DND-41 (cell line): ENCODE measurements at regions not wholly inside any gene's neighbourhood (a gene's known extent, or its start where the extent isn't known, plus 50 kb on each side); places are given as distances from the start of the nearest gene placed in this dataset.

ENCODE experiments used
- ATAC-seq: fragments of 200-7000 bp; cut with Tn5 transposase; 3 replicates; pipeline ENCODE4 v1.9.1; 2021; ENCODE audit warnings: low read depth; ENCODE audit not compliant: insufficient read depth
- DNase-seq: peaks from one replicate; pipeline ENCODE4 v3.0.0-alpha.2; 2020
- H2AFZ ChIP-seq: 2 replicates; pipeline ENCODE4 v1.6.0; 2012; ENCODE audit warnings: low read depth, low read length
- H3K27ac ChIP-seq: 2 replicates; pipeline ENCODE4 v1.5.1; 2012; ENCODE audit warnings: low read length, inconsistent platforms
- H3K27me3 ChIP-seq: fragments of 200-600 bp; sonication (generic); 2 replicates; pipeline ENCODE4 v1.6.0; 2012; ENCODE audit warnings: low read length, mild to moderate bottlenecking, inconsistent platforms; ENCODE audit not compliant: insufficient read depth, poor library complexity
- H3K36me3 ChIP-seq: 2 replicates; pipeline ENCODE4 v1.5.1; 2012; ENCODE audit warnings: low read length, inconsistent platforms; ENCODE audit not compliant: insufficient read depth
- H3K4me1 ChIP-seq: 2 replicates; pipeline ENCODE4 v1.5.1; 2012; ENCODE audit warnings: mild to moderate bottlenecking, low read length; ENCODE audit not compliant: insufficient read depth
- H3K4me2 ChIP-seq: 2 replicates; pipeline ENCODE4 v1.6.0; 2012; ENCODE audit warnings: mild to moderate bottlenecking, moderate library complexity, low read length, inconsistent platforms; ENCODE audit not compliant: insufficient read depth
- H3K4me3 ChIP-seq, 2 experiments: fragments of 200-600 bp in 1 of 2; shearing (Covaris generic) in 1 of 2; 2 replicates each; pipeline ENCODE4 v1.5.1; 2012 to 2016; ENCODE audit warnings: inconsistent platforms in 2 of 2, low read length in 2 of 2, mild to moderate bottlenecking in 2 of 2, low read depth in 1 of 2, moderate library complexity in 1 of 2
- H3K79me2 ChIP-seq: 2 replicates; pipeline ENCODE4 v1.6.0; 2012; ENCODE audit warnings: low read length, inconsistent platforms; ENCODE audit not compliant: insufficient read depth
- H3K9ac ChIP-seq: 2 replicates; pipeline ENCODE4 v1.6.0; 2012; ENCODE audit warnings: low read depth, mild to moderate bottlenecking, inconsistent platforms, low read length, moderate library complexity
- H3K9me3 ChIP-seq: 2 replicates; pipeline ENCODE4 v1.5.1; 2012; ENCODE audit warnings: low read length, moderate library complexity, mild to moderate bottlenecking, inconsistent platforms; ENCODE audit not compliant: insufficient read depth, severe bottlenecking
- H4K20me1 ChIP-seq: 2 replicates; pipeline ENCODE4 v1.6.0; 2012; ENCODE audit warnings: low read length; ENCODE audit not compliant: insufficient read depth
- CTCF ChIP-seq: IDR thresholded peaks from 2 replicates; pipeline ENCODE4 v1.5.1; 2012; ENCODE audit warnings: borderline replicate concordance, low read length, moderate library complexity, mild to moderate bottlenecking; ENCODE audit not compliant: poor library complexity, severe bottlenecking; ENCODE audit errors: extremely low read depth
- EZH2 ChIP-seq: IDR thresholded peaks from 3 replicates; pipeline ENCODE4 v1.6.1; 2012; ENCODE audit warnings: borderline replicate concordance, low read depth, mild to moderate bottlenecking, moderate library complexity, low read length, inconsistent platforms; ENCODE audit not compliant: severe bottlenecking

GRCh38 chr4:38590046-38590445, 74.0 kb upstream of the KLF3 start:
- no peak overlapping the region for H3K4me3 ChIP-seq
- H2AFZ ChIP-seq, result no peak overlapping the region
- ATAC-seq, result no peak
- no peak for TF ChIP-seq EZH2
- no peak for TF ChIP-seq CTCF
- no peak overlapping the region for H3K4me2 ChIP-seq
- DNase-seq, result no peak
- no peaks in the 10 kb centered on the region for H3K27me3 ChIP-seq
- no peak overlapping the region for H3K9ac ChIP-seq
- H4K20me1 ChIP-seq, result no peaks in the 10 kb centered on the region
- H3K27ac ChIP-seq, result no peak overlapping the region
- H3K79me2 ChIP-seq, result no peaks in the 10 kb centered on the region
- H3K9me3 ChIP-seq, result no peaks in the 10 kb centered on the region
- H3K36me3 ChIP-seq, result no peaks in the 10 kb centered on the region
- no peaks in the 10 kb centered on the region for H3K4me1 ChIP-seq

DNA sequence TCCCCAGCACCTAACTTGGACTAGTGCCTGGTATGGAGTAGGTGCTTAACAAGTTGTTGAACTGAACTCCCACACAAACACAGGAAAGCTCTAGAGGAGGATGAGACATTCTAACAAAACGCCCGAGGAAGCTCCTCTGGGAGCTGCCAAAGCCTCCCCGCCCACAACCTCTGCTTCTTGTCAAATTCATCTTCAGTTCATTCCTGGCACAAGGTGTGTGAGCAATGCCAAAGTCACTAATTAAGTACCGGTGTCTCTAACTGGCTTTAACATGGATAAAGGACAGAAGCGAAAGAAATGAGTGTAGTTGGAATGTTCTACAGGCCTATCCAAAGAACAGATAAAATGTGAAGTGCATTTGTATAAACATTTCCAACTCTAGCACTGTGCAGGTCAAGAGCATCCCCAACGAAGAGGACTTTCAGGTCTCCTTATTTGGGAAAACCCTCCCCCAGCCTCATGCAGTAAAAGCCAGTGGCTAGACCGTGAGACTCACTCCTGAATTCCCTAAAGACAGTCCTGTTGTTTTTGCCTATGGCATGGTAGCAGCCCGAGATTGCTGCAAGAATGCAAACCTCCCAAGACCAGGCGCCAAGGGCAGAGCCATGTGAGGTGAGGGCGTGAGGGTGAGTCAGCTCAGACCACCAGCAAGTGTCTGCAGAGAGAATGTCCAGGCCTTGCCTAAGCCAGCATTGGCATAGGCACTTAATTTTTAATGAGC, 72.2 kb upstream of the KLF3 start:
- no peaks in the 10 kb centered on the region for H3K27me3 ChIP-seq
- H3K9me3 ChIP-seq, result no peaks in the 10 kb centered on the region
- no peak overlapping the region for H3K27ac ChIP-seq
- no peaks in the 10 kb centered on the region for H3K4me1 ChIP-seq
- no peak overlapping the region for H3K9ac ChIP-seq
- no peaks in the 10 kb centered on the region for H3K79me2 ChIP-seq
- H3K4me2 ChIP-seq, result no peak overlapping the region
- no peaks in the 10 kb centered on the region for H3K36me3 ChIP-seq
- ATAC-seq, result no peak
- H2AFZ ChIP-seq, result no peak overlapping the region
- H4K20me1 ChIP-seq, result no peaks in the 10 kb centered on the region
- no peak for DNase-seq
- H3K4me3 ChIP-seq, result no peak overlapping the region
- no peak for TF ChIP-seq CTCF
- no peak for TF ChIP-seq EZH2

GRCh38 chr4:38598489-38598888, 65.5 kb upstream of the KLF3 start:
- Histone ChIP-seq H3K79me2 (no peaks in the 10 kb centered on the region), H3K36me3 (no peaks in the 10 kb centered on the region), H3K4me3 (no peak overlapping the region), H3K4me1 (no peaks in the 10 kb centered on the region), H3K9ac (no peak overlapping the region), H4K20me1 (no peaks in the 10 kb centered on the region), H2AFZ (no peak overlapping the region), H3K27ac (no peak overlapping the region), H3K9me3 (no peaks in the 10 kb centered on the region), H3K27me3 (no peaks in the 10 kb centered on the region), H3K4me2 (no peak overlapping the region)
- no peak for ATAC-seq
- no peak for DNase-seq
- no peak for TF ChIP-seq EZH2
- TF ChIP-seq CTCF, result no peak

DNA sequence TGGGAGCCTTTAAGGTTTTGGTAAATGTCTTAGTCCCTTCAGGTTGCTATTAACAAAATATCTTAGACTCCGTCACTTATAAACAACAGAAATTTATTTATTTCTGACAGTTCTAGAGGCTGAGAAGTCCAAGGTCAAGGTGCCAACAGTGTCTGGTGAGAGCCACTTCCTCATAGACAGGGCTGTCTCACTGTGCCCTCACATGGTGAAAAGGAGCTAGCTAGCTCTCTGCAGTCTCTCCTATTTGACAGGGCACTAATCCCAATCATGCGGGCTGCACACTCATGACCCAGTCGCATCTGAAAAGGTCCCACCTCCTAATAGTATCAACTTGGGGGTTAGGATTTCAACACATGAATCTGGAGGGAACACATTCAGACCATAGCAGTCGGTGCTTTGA, 63.4 kb upstream of the KLF3 start:
- H3K27ac ChIP-seq, result no peak overlapping the region
- no peak for DNase-seq
- H2AFZ ChIP-seq, result no peak overlapping the region
- ATAC-seq, result no peak
- no peaks in the 10 kb centered on the region for H3K36me3 ChIP-seq
- no peak overlapping the region for H3K4me3 ChIP-seq
- H3K79me2 ChIP-seq, result no peaks in the 10 kb centered on the region
- TF ChIP-seq EZH2 (no peak), CTCF (no peak)
- H3K9me3 ChIP-seq, result no peaks in the 10 kb centered on the region
- no peaks in the 10 kb centered on the region for H3K27me3 ChIP-seq
- H3K4me2 ChIP-seq, result no peak overlapping the region
- no peaks in the 10 kb centered on the region for H3K4me1 ChIP-seq
- H4K20me1 ChIP-seq, result no peaks in the 10 kb centered on the region
- H3K9ac ChIP-seq, result no peak overlapping the region
